Endothelial cell of umbilical vein (primary cell): ENCODE measurements at regions not wholly inside any gene's neighbourhood (a gene's known extent, or its start where the extent isn't known, plus 50 kb on each side); places are given as distances from the start of the nearest gene placed in this dataset.

ENCODE experiments used
- CTCF ChIP-seq, 2 donors: IDR thresholded peaks; 1 replicate in 1 of 2; 2 replicates in 1 of 2; pipeline ENCODE4 v1.5.1; 2011; ENCODE audit warnings: low read length in 2 of 2, mild to moderate bottlenecking in 2 of 2, moderate library complexity in 2 of 2, control low read depth in 1 of 2, inconsistent platforms in 1 of 2, low read depth in 1 of 2; ENCODE audit not compliant: insufficient read depth in 1 of 2; ENCODE audit errors: extremely low read depth in 1 of 2
- MAX ChIP-seq: IDR thresholded peaks from 2 replicates; pipeline ENCODE4 v1.6.1; 2011; ENCODE audit not compliant: insufficient read depth, insufficient read length
- MYC ChIP-seq: IDR thresholded peaks from one replicate; pipeline ENCODE4 v1.6.1; 2011; ENCODE audit warnings: mild to moderate bottlenecking, low read depth, low read length
- POLR2AphosphoS5 ChIP-seq: IDR thresholded peaks from 2 replicates; pipeline ENCODE4 v1.6.1; 2012; ENCODE audit warnings: low read depth, mild to moderate bottlenecking, control low read depth, low read length, moderate library complexity; ENCODE audit not compliant: insufficient read depth

GRCh38 chr2:82507657-82508056, 1951.4 kb downstream of the SUCLG1 start:
- no peak for TF ChIP-seq MYC
- TF ChIP-seq CTCF (IDR thresholded peaks at IDR 0.05; ENCODE audit: extremely low read depth in 1 of 2, insufficient read depth in 1 of 2, low read depth in 1 of 2, low read length in 2 of 2) = no peak
- TF ChIP-seq MAX = no peak
- no peak for TF ChIP-seq POLR2AphosphoS5
